ENCODE measurements at regions not wholly inside any gene's neighbourhood (a gene's known extent, or its start where the extent isn't known, plus 50 kb on each side); places are given as distances from the start of the nearest gene placed in this dataset.
"Not testable (repeated sequence)": the region's sequence is repeated elsewhere in the genome, so short reads cannot be mapped to it uniquely, and the experiment has no call there.

DNA sequence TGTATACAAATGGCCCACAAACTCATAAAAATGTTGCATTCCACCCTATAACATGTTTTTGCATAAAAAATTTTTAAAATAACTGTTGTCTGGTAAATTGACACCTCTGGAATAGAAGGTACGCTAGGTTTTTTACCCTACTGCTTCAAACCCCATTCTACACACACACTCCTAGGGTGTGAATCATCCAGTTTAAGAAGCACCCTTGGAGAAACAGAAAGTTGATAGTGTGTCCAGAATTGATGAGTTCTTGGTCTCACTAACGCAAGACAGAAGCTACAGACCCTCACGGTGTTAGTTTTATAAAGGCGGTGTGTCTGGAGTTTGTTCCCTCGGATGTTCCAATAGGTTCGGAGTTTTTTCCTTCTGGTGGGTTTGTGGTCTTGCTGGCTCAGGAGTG is 158.5 kb downstream of the KLRB1 start:
- DNase-seq, result no peak

GRCh38 chr12:9448648-9449047 is 159.1 kb downstream of the KLRB1 start:
- not testable (repeated sequence) for DNase-seq

GRCh38 chr12:9447791-9448614 is 159.7 kb downstream of the KLRB1 start:
- DNase-seq, result peak; percentile 80

- not testable (repeated sequence) for DNase-seq
Measured at GRCh38 chr12:9446883-9447761, 160.6 kb downstream of the KLRB1 start.

DNA sequence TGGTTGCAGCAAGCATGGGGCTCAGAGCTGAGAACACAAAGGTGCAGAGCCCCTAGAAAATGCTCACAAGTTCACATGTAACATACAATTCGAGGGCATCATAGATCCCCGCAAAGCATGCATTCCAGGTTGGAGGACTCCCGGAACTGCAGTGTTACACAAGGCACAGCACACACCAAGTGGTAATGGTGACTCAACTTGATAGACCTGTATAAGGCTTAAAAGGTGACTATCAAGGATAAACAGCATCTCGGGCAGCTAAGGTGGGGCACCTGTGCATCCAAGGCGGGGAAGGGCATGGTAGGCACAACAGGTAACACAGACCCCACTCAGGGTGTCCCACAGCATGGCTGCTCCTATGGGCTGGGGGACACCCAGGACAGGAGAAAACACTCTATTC is 167.3 kb downstream of the KLRB1 start:
- not testable (repeated sequence) for DNase-seq

- DNase-seq, result not testable (repeated sequence)
Measured at GRCh38 chr12:9435682-9436081, 172.0 kb downstream of the KLRB1 start.

- not testable (repeated sequence) for DNase-seq
Measured at GRCh38 chr12:9430385-9430784, 177.3 kb downstream of the KLRB1 start.

DNA sequence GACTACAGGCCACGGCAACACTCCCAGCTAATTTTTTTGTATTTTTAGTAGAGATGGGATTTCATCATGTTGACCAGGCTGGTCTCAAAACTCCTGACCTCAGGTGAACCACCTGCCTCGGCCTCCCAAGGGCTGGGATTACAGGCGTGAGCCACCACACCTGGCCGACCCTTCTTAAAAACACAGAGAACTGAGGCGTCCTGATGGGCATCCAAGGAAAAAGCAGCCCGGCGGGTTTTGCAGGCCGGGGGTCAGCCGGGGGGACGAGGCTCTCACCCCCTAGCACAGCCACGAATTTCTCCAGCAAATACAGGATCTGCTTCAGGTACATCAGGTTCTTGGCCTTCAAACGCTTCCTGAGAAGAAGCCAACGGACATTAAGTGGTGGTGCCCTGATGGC is 178.9 kb downstream of the KLRB1 start:
- not testable (repeated sequence) for DNase-seq

DNA sequence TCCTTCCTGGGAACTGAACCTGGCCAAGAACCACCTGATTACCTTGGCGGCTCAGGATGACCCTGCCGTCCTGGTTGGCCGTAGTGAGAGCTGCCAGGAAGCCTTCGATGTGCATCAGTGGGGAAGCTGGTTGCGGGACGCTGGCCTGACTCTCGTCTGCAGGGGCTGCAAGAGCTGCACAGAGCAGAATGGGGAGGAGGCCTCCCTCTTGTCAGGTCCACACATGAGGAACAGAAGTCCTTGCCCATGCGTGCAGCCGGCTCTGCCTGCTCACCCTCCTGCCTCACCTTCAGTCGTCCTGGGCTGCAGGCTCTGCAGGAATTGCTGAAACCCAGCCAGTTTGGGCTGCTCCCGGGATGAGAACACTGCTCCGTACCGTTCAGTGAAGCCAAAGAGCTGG is 182.3 kb downstream of the KLRB1 start:
- DNase-seq, result not testable (repeated sequence)

GRCh38 chr12:9424175-9424740 is 183.5 kb downstream of the KLRB1 start:
- not testable (repeated sequence) for DNase-seq

- not testable (repeated sequence) for DNase-seq
Measured at GRCh38 chr12:9422689-9423088, 185.0 kb downstream of the KLRB1 start.

DNA sequence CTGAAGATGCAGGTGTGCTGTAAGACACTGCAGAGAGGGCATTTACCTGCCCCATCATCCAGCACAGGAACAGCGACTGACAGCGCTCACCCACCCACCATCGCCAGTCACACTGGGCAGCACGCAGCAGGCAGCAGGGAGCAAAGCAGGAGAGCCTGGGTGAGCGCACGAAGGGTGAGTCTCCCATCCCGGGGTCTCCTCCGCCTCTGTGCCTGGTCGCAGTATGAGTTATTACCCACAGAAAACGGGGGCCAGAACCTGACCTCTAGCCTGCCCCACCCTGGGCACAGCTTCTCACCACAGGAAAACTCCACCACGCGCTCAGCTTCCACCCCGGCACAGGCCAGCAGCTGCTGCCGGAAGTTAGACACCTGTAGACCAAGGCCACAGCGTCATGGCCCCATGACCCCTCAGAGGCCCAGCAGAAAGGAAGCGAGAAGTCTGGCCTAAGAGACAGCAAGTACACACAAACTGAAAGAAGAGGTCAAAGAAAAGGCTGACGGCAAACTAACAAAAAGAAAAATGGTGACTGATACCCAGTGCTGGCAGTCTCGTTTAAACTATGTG is 186.1 kb downstream of the KLRB1 start:
- not testable (repeated sequence) for DNase-seq

DNA sequence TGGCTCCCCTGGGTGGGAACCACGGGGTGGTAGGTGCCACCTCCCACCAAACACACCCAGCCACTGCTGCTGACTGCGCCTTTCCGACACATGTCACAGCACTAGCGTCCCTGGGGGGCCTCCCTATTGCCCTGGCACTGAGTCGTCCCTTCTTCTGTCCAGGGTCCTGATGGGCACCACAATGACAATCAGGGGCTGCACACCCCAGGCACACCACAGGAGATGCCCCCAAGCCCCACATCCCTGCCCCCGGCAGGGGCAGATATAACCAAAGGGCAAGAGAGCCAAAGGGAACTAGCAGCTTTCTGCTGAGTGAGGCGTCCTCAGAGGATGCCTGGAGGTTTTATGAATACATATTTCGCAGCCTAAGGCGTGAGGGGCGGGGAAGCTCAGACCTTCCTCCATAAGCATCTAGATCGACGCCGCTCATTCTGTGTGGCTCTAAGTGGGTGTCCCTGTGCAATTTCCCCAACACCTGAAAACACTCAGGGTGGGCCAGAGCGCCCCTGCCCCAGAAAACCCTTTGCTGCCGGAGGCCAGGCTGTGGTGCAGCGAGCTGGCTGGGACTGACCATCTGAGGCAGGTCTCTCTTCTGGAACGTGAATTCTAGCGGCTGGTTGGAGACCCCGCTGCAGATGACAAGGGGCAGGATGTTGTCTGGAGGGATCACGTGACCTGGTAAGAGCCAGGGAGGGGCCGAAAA is 186.7 kb downstream of the KLRB1 start:
- not testable (repeated sequence) for DNase-seq

DNA sequence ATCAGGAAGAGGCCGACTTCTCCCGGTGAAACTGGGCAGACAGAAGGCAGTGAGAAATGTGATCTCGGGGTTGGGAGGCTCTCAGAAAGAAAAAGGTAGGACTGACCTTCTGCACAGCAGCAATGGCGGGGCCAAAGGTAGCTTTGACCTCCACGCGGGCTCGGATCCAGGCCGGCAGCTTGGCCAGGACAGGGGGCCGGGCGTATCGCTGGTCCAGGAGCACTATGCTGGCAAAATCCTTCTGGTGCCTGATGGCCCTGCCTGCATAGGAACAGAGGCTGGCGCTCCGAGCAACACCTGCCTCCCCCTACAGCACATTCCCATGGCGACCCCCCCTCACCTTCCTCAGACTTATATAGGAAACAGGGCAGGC is 189.1 kb downstream of the KLRB1 start:
- not testable (repeated sequence) for DNase-seq

DNA sequence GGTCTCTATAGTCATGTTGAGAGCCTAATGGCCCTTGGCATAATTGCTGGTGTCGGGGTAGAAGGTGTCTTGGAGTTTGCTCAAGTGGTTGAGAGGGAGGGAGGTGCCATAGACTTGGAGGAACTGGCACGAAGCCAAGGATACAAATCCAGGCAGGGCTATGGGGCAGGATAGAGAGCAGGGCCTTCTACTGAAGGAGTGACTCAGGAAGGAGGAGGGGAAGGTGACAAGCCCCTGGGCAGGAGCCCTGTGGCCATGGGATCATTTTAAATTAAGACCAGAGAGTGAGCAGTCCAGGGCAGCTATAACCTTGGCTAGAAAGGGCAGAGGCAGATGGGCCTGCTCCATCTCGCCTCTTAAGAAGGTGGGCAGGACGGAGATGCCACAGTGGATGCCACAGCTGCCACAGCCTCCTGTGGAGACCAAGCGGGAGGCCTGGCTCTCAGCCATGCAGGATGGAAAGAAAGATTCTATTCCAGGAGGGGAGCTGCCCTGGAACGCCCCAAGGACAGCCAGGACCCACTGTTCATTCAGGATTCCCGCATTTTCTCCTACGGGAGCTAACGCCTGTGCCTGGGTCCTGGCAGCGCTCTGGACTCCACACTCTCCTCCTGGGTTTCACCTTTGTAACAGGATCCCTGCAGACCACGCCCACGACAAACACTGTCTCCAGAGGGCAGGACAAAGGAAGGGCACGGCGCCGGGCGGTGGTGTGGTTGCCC is 189.6 kb downstream of the KLRB1 start:
- not testable (repeated sequence) for DNase-seq

- DNase-seq, result not testable (repeated sequence)
Measured at GRCh38 chr12:9417341-9417740, 190.4 kb downstream of the KLRB1 start.

DNA sequence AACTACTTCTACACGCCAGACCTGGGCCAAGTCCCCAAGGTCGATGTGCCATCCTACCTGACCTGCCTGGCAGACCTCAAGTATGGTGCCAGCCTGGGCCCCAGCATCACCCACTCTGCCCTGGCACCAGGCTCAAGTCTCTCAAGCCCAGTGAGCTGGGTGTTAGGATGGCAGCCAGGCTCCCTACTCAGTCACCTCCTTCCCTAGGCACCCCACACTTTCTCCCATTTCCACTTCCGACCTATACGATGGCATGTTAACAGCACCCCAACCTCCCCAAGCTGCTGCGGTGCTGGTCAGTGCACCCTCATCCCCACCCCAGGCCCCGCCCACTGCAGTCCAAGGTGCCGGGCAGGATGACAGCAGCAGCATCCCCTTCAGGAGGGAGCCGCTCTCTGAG is 191.4 kb downstream of the KLRB1 start:
- DNase-seq, result not testable (repeated sequence)

GRCh38 chr12:9415898-9416297 is 191.8 kb downstream of the KLRB1 start:
- not testable (repeated sequence) for DNase-seq

- DNase-seq, result not testable (repeated sequence)
Measured at GRCh38 chr12:9413862-9414261, 193.9 kb downstream of the KLRB1 start.

GRCh38 chr12:9412459-9412858 is 195.3 kb downstream of the KLRB1 start:
- not testable (repeated sequence) for DNase-seq

GRCh38 chr12:9411616-9412268 is 196.0 kb downstream of the KLRB1 start:
- not testable (repeated sequence) for DNase-seq

Data from dermis blood vessel endothelial cell (primary cell).